ENCODE measurements at regions not wholly inside any gene's neighbourhood (a gene's known extent, or its start where the extent isn't known, plus 50 kb on each side); places are given as distances from the start of the nearest gene placed in this dataset.

GRCh38 chr11:127103586-127104388 lies 103.2 kb upstream of the KIRREL3 start:
- no peak for DNase-seq

GRCh38 chr11:127098684-127099083 lies 98.1 kb upstream of the KIRREL3 start:
- DNase-seq = no peak

DNA sequence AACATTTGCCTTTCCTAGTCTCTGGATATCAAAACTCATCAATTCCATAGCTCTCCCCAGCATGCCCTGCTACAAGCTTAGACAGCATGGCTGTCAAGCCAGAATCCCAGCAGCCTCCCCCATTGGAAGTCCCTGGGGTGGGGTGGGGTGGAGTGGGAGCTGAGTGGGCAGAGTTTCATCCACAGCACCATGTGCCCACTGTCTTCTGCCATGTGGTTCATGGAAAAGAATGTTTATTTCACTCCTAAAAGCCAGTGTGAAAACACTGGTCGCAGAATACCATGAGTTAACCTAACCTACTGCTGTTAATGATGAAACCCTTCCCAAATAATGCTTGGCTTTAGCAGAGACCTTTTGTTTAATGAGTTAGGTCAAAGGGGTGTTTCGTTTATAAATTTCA lies 80.2 kb upstream of the KIRREL3 start:
- no peak for DNase-seq

DNA sequence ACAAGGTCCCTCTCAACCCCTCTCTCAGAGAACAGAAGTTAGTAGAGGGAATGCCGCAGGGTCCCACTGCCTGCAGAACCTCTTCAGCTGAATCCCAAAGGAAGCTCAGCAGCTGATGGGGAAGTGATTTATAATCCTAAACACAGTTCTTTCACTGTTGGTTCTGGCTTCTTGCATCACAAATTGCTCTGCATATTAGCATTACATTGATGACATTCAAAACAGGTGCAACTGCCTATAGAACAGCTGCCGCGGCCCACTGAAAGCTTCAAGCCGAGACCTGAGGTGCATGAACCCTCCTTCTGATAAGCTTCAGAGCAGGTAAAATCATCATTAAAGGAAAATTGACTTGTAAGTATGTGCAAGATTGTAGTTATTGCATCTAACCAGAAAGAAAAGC lies 75.2 kb upstream of the KIRREL3 start:
- no peak for DNase-seq

GRCh38 chr11:127074151-127074761 lies 73.7 kb upstream of the KIRREL3 start:
- DNase-seq = no peak

- DNase-seq = no peak
Measured at GRCh38 chr11:127073621-127074020, 73.1 kb upstream of the KIRREL3 start.

DNA sequence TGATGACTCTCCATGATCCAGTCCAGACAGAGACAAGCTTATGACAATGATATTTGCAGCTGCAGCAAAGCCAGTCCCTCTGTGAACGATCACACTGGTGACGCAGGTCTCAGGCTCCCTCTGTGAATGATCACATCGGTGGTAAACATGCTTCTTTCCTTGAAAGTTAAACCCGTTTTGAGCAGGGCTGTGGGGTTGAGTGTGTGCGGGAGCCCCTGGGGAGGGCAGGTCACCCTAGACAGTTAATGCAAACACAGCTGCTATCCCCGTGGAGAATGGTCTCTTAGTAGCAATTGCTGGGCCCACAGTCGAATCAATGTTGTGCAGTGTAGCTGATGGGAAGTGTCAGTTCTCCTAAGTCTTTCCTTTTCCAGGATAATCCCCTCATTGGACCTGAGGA lies 71.0 kb upstream of the KIRREL3 start:
- no peak for DNase-seq

DNA sequence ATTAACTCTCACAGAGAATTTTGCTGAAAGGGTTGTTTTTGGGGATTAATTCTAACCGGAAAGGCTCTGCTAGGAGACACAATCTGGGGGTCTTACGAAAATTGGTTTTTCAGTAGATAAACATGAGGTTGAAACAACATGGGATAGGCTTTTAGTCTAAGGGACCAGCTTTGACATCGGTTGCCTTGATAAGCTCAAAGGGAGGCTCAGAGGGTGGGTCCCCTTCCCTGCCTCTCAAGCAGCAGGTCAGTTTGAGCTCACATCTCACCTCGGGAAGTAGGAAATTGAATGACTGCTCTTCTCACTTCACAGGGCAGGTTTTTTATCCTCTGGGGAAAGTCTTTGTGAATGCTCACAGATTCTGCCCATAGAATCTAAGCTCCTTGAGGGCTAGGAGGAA lies 70.2 kb upstream of the KIRREL3 start:
- no peak for DNase-seq

DNA sequence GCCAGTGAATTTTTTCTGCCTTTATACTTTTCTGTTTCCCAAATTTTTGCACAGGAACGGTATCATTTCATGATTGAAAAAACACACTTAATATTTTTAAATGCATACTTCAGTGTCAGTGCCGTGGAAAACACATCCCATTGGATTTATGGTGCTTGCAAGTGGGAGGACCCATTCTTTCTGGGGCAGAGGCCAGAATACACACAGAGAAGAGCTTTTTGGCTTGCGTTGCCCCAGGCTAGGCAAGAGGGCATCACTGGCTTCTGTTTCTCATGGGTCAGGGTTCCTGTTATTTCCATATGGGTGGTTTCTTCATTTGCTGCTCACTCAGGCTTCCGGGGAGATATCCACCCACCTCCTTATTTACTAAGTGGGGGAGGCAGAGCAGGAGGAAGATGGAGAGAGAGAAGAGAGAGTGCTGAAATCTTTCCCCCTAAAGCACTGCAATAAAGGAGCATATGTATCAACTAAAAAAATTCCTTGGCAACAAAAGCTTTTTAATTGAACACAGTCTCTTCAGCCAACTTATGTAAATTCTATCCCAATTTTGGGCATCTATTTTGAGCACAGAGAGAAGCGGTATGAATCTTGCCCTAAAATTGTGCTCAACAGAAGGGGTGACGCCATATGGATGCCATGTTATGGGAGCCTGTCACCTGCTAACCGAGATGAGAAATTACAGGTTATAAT lies 66.0 kb upstream of the KIRREL3 start:
- no peak for DNase-seq

DNA sequence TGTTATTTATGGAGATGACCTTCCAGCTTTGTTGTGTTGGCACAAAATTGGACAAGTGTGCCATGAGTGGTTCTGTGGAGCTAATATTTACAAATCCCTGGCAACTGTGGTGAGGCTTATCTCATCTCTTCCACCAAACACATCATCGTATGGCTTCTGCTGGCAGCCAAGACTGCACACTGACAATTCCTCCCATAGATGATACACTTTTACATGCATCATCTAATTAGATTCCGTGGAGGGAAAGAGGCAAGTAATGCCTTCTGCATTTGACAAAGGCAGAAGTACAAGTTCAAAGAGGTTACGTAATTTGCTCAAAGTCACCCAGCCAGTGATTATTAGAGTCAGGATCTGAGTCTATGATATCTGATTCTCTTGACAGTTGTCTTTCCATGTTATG lies 62.7 kb upstream of the KIRREL3 start:
- DNase-seq = no peak

GRCh38 chr11:127061947-127062346 lies 61.4 kb upstream of the KIRREL3 start:
- no peak for DNase-seq

- DNase-seq = no peak
Measured at GRCh38 chr11:127059750-127060149, 59.2 kb upstream of the KIRREL3 start.

DNA sequence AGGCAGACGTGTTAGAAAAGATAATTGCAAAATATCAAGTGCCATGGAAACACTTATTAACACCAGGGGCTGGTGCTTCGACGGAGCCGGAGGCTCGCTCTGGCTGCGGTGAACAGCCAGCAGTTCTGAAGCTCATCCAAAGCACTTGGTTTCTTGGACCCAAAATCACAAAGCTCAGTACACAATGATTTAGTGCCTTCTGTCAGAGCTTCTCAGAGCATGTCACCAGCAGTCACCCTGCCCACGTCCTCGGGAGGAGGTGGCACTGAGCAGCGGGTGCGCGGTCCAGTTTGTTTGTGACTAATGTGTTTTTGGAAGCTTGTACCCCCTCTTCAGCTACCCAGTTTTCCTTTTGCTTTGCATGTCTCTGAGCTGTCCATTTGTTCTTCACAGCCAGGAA lies 58.7 kb upstream of the KIRREL3 start:
- no peak for DNase-seq

DNA sequence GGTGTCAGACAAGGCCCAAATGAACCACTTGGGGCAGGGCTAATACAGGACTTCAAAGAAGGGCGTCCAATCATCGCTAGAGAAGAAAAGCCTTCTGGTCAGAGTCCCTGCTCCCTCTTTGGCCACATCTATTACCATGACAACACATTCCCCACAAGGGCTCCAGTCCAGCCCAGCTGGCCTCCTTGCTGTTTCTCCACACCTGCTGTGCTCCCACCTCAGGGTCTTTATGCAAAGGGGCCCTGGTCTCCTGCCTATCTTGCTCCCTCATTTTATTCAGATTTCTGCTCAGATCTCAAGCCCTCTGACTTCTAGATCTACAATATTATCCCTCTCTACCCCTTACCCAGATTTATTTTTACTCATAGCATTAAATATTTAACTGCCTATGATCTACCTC lies 58.0 kb upstream of the KIRREL3 start:
- no peak for DNase-seq

GRCh38 chr11:127057126-127057525 lies 56.6 kb upstream of the KIRREL3 start:
- DNase-seq = no peak

DNA sequence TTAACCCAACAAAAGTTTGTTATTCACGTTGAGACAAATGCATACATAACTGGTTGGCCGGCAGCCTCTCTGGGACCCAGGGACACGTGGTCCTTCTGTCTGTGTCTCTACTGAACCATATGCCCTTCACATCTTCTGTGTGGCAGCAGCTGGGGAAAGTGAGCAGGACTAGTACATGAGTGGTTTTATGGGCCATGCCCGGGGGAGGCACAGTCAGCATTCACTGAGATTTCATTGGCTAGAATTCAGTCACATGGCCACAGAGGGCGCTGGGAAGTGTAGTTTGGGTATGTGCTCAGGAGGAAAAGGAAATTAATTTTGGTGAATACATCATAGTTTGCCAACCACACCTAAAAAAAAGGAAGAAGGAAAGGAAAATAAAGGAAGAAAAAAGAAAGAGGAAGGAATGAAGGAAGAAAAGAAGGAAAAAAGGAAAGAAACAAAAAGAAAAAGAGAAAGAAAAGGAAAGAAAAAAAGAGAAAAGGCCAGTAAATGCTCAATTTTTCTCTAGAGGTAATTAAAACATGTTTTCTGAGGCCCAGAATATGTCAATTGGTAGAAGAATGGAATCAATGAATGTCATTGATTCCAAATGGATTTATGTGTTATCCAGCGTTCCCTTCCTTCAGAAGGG lies 55.9 kb upstream of the KIRREL3 start:
- DNase-seq = no peak

DNA sequence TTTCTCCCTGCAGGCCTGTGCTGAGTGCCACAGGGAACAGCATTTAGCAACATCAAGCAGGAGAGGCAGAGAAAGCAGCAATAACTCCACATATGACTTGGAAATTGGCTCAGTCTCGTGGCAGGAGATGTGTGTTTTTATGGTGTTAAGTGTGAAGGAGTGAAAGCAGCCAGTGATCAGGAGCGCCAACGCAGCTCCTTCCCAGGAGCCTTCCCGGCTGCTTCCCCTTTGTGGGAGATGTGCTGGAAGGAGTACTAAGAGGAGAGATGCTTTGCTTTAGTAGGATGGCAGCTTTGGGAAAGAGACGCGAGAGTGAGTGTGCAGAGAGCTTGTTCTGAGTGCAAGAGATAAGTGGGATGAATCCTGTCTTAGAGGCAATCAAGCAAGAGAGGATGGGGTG lies 54.7 kb upstream of the KIRREL3 start:
- no peak for DNase-seq

- DNase-seq = no peak
Measured at GRCh38 chr11:127054153-127054552, 53.6 kb upstream of the KIRREL3 start.

- DNase-seq = no peak
Measured at GRCh38 chr11:127052404-127052803, 51.8 kb upstream of the KIRREL3 start.
